ENCODE measurements at regions not wholly inside any gene's neighbourhood (a gene's known extent, or its start where the extent isn't known, plus 50 kb on each side); places are given as distances from the start of the nearest gene placed in this dataset.

- TF ChIP-seq CTCF (IDR thresholded peaks at IDR 0.05) (no peak), POLR2AphosphoS5 (IDR thresholded peaks at IDR 0.05) (no peak)
Measured at GRCh38 chr14:21965042-21965441, 291.4 kb upstream of the OR4E1 start.
